ENCODE measurements at regions not wholly inside any gene's neighbourhood (a gene's known extent, or its start where the extent isn't known, plus 50 kb on each side); places are given as distances from the start of the nearest gene placed in this dataset.

GRCh38 chr11:134915881-134916280, 503.8 kb upstream of the B3GAT1 start:
- DNase-seq (ENCODE audit: low read depth in 2 of 2, low spot score in 1 of 2), result no peak

- DNase-seq (ENCODE audit: low read depth in 2 of 2, low spot score in 1 of 2), result no peak
Observed at GRCh38 chr11:134915212-134915611, 503.2 kb upstream of the B3GAT1 start.

- DNase-seq (ENCODE audit: low read depth in 2 of 2, low spot score in 1 of 2), result no peak
Observed at GRCh38 chr11:134913999-134914590, 502.1 kb upstream of the B3GAT1 start.

- DNase-seq (ENCODE audit: low read depth in 2 of 2, low spot score in 1 of 2), result no peak
Observed at GRCh38 chr11:134913391-134913790, 501.3 kb upstream of the B3GAT1 start.

- DNase-seq (ENCODE audit: low read depth in 2 of 2, low spot score in 1 of 2), result no peak
Observed at GRCh38 chr11:134911514-134912180, 499.6 kb upstream of the B3GAT1 start.

- no peak for DNase-seq (ENCODE audit: low read depth in 2 of 2, low spot score in 1 of 2)
Observed at GRCh38 chr11:134908583-134908982, 496.5 kb upstream of the B3GAT1 start.

GRCh38 chr11:134907636-134908035, 495.6 kb upstream of the B3GAT1 start:
- DNase-seq (ENCODE audit: low read depth in 2 of 2, low spot score in 1 of 2), result no peak

GRCh38 chr11:134906356-134906955, 494.4 kb upstream of the B3GAT1 start:
- no peak for DNase-seq (ENCODE audit: low read depth in 2 of 2, low spot score in 1 of 2)

GRCh38 chr11:134905928-134906327, 493.9 kb upstream of the B3GAT1 start:
- DNase-seq (ENCODE audit: low read depth in 2 of 2, low spot score in 1 of 2), result no peak

GRCh38 chr11:134905517-134905916, 493.5 kb upstream of the B3GAT1 start:
- no peak for DNase-seq (ENCODE audit: low read depth in 2 of 2, low spot score in 1 of 2)

GRCh38 chr11:134904103-134904790, 492.2 kb upstream of the B3GAT1 start:
- DNase-seq (ENCODE audit: low read depth in 2 of 2, low spot score in 1 of 2), result no peak

- no peak for DNase-seq (ENCODE audit: low read depth in 2 of 2, low spot score in 1 of 2)
Observed at GRCh38 chr11:134901955-134902918, 490.2 kb upstream of the B3GAT1 start.

GRCh38 chr11:134901542-134901941, 489.5 kb upstream of the B3GAT1 start:
- DNase-seq (ENCODE audit: low read depth in 2 of 2, low spot score in 1 of 2), result no peak

- no peak for DNase-seq (ENCODE audit: low read depth in 2 of 2, low spot score in 1 of 2)
Observed at GRCh38 chr11:134893810-134894685, 482.0 kb upstream of the B3GAT1 start.

- DNase-seq (ENCODE audit: low read depth in 2 of 2, low spot score in 1 of 2), result no peak
Observed at GRCh38 chr11:134890446-134890845, 478.4 kb upstream of the B3GAT1 start.

- no peak for DNase-seq (ENCODE audit: low read depth in 2 of 2, low spot score in 1 of 2)
Observed at GRCh38 chr11:134889832-134890231, 477.8 kb upstream of the B3GAT1 start.

- DNase-seq (ENCODE audit: low read depth in 2 of 2, low spot score in 1 of 2), result no peak
Observed at GRCh38 chr11:134888821-134889220, 476.8 kb upstream of the B3GAT1 start.

- no peak for DNase-seq (ENCODE audit: low read depth in 2 of 2, low spot score in 1 of 2)
Observed at GRCh38 chr11:134887896-134888295, 475.9 kb upstream of the B3GAT1 start.

GRCh38 chr11:134883484-134883883, 471.4 kb upstream of the B3GAT1 start:
- no peak for DNase-seq (ENCODE audit: low read depth in 2 of 2, low spot score in 1 of 2)

All from stimulated activated CD8-positive, alpha-beta memory T cell treated with anti-CD3 and anti-CD28 coated beads, Interleukin-4, amount 100 ng/mL, for 4 hours (primary cell).